Panc1 (cell line): ENCODE measurements at regions not wholly inside any gene's neighbourhood (a gene's known extent, or its start where the extent isn't known, plus 50 kb on each side); places are given as distances from the start of the nearest gene placed in this dataset.

Experiments used
- ATAC-seq: fragments of 200-7000 bp; cut with Tn5 transposase; 2 replicates; pipeline ENCODE4 v1.9.1; 2020; ENCODE audit warnings: mild to moderate bottlenecking, moderate library complexity
- BruUV-seq: library from RNA; stranded (reverse); fragments of 400-500 nt; replicated peaks from 2 replicates; lab custom pipeline; 2021; lab: Mats Ljungman, UMichigan
- CTCF ChIA-PET: fragments of 300-600 bp; sonication (Branson Sonifier 250); formaldehyde crosslinking; loops from one replicate; lab custom pipeline; 2022; ENCODE audit warnings: antibody characterized with exemption; lab: Charles Lee
- POLR2A ChIA-PET: fragments of 300-600 bp; sonication (Branson Sonifier 250); formaldehyde crosslinking; loops from one replicate; lab custom pipeline; 2022; ENCODE audit warnings: antibody characterized with exemption; lab: Charles Lee
- DNase-seq: peaks from one replicate; pipeline ENCODE4 v3.0.0-alpha.2; 2010; ENCODE audit warnings: low read depth, low spot score
- H3K27ac ChIP-seq: 2 replicates; pipeline ENCODE4 v1.5.1; 2011; ENCODE audit warnings: mild to moderate bottlenecking, low read length, inconsistent platforms
- H3K27me3 ChIP-seq: fragments of 200-500 bp; sonication (Bioruptor generic); 2 replicates; pipeline ENCODE4 v1.6.0; 2014; ENCODE audit warnings: low read length, inconsistent platforms; ENCODE audit not compliant: control insufficient read depth, insufficient read depth
- H3K36me3 ChIP-seq: fragments of 200-500 bp; sonication (Bioruptor generic); 2 replicates; pipeline ENCODE4 v1.5.1; 2014; ENCODE audit warnings: inconsistent platforms, mild to moderate bottlenecking, low read length, moderate library complexity; ENCODE audit not compliant: control insufficient read depth, insufficient read depth
- H3K4me1 ChIP-seq: 2 replicates; pipeline ENCODE4 v1.5.1; 2011; ENCODE audit warnings: inconsistent platforms, mild to moderate bottlenecking, low read length, moderate library complexity; ENCODE audit not compliant: control insufficient read depth, insufficient read depth
- H3K4me3 ChIP-seq, 2 experiments: 2 replicates each; pipeline ENCODE4 v1.5.1; 2011 to 2012; ENCODE audit warnings: low read depth in 2 of 2, low read length in 2 of 2, mild to moderate bottlenecking in 2 of 2, inconsistent platforms in 1 of 2, moderate library complexity in 1 of 2
- H3K9me3 ChIP-seq: fragments of 200-500 bp; sonication (Bioruptor generic); 2 replicates; pipeline ENCODE4 v1.5.1; 2014; ENCODE audit warnings: low read depth, mild to moderate bottlenecking, inconsistent platforms, low read length, moderate library complexity; ENCODE audit not compliant: control insufficient read depth, insufficient read depth
- CTCF ChIP-seq: fragments of 450-650 bp; IDR thresholded peaks from 2 replicates; pipeline ENCODE4 v1.5.1; 2017; ENCODE audit warnings: mild to moderate bottlenecking
- POLR2AphosphoS5 ChIP-seq: IDR thresholded peaks from 2 replicates; pipeline ENCODE4 v1.6.1; 2012; ENCODE audit warnings: mild to moderate bottlenecking, low read depth, low read length, moderate library complexity
- REST ChIP-seq, 2 experiments: IDR thresholded peaks; 2 replicates each; pipeline ENCODE4 v1.6.1; 2011 to 2012; ENCODE audit warnings: low read depth in 2 of 2, control low read depth in 1 of 2, low read length in 1 of 2, mild to moderate bottlenecking in 1 of 2, moderate library complexity in 1 of 2; ENCODE audit not compliant: insufficient read depth in 1 of 2
- SIN3A ChIP-seq: IDR thresholded peaks from 2 replicates; pipeline ENCODE4 v1.6.1; 2012; ENCODE audit warnings: low read depth, mild to moderate bottlenecking, low read length, moderate library complexity, borderline replicate concordance; ENCODE audit not compliant: insufficient read depth
- TCF7L2 ChIP-seq: IDR thresholded peaks from 2 replicates; pipeline ENCODE4 v1.6.1; 2011; ENCODE audit warnings: mild to moderate bottlenecking, low read depth, low read length, inconsistent platforms
- in situ Hi-C: cut with HindIII; loops from 2 replicates; pipeline ENCODE4 v1.10.0; 2016; ENCODE audit warnings: low sequenced_read_pairs, low pct_unique_long_range_greater_than_20kb
- intact Hi-C: fragments of 100-400 bp; cut with micrococcal nuclease; formaldehyde crosslinking; loops from one replicate; pipeline ENCODE4 v1.10.0; 2022; ENCODE audit not compliant: unreplicated experiment

- CTCF ChIA-PET, result no interaction called here
- no TSS peak for BruUV-seq
- H3K4me3 ChIP-seq, result no peak overlapping the region
- DNase-seq (no peak), ATAC-seq (no peak)
- no peak overlapping the region for H3K27ac ChIP-seq
- H3K36me3 ChIP-seq, result no peaks in the 10 kb centered on the region
- no peaks in the 10 kb centered on the region for H3K4me1 ChIP-seq
- in situ Hi-C loops (no loop called here), intact Hi-C loops (no loop called here)
- no peaks in the 10 kb centered on the region for H3K9me3 ChIP-seq
- no peak for TF ChIP-seq REST (IDR thresholded peaks at IDR 0.05; ENCODE audit: insufficient read depth in 1 of 2, low read depth in 2 of 2, low read length in 1 of 2)
- no peak for TF ChIP-seq TCF7L2
- TF ChIP-seq POLR2AphosphoS5, result no peak
- no peak for TF ChIP-seq CTCF
- TF ChIP-seq SIN3A, result no peak
- H3K27me3 ChIP-seq, result no peaks in the 10 kb centered on the region
- POLR2A ChIA-PET, result no interaction called here
Measured at GRCh38 chr4:14110407-14110806, 482.9 kb upstream of the BOD1L1 start.

GRCh38 chr4:14111730-14112181 is 484.2 kb upstream of the BOD1L1 start:
- TF ChIP-seq CTCF (no peak), SIN3A (no peak), REST (IDR thresholded peaks at IDR 0.05; ENCODE audit: insufficient read depth in 1 of 2, low read depth in 2 of 2, low read length in 1 of 2) (no peak), POLR2AphosphoS5 (no peak), TCF7L2 (no peak)
- CTCF ChIA-PET, result no interaction called here
- no peak for DNase-seq
- ATAC-seq, result peak; percentile 66
- H3K4me1 ChIP-seq, result no peaks in the 10 kb centered on the region
- intact Hi-C loops, result no loop called here
- no peak overlapping the region for H3K27ac ChIP-seq
- no peaks in the 10 kb centered on the region for H3K36me3 ChIP-seq
- no peaks in the 10 kb centered on the region for H3K27me3 ChIP-seq
- no peaks in the 10 kb centered on the region for H3K9me3 ChIP-seq
- BruUV-seq, result no TSS peak
- in situ Hi-C loops, result no loop called here
- peak overlapping the region; percentile 4 to 37; a peak in 3 of 4 replicates for H3K4me3 ChIP-seq
- POLR2A ChIA-PET, result no interaction called here
